ACHN (cell line): ENCODE measurements at regions not wholly inside any gene's neighbourhood (a gene's known extent, or its start where the extent isn't known, plus 50 kb on each side); places are given as distances from the start of the nearest gene placed in this dataset.
"Not testable (repeated sequence)": the region's sequence is repeated elsewhere in the genome, so short reads cannot be mapped to it uniquely, and the experiment has no call there.

Source experiments
- DNase-seq: peaks from one replicate; pipeline ENCODE4 v3.0.0-alpha.2; 2015
- in situ Hi-C: cut with HindIII; loops from 2 replicates; pipeline ENCODE4 v1.10.0; 2017; ENCODE audit warnings: low sequenced_read_pairs, low pct_ligation_motif_present, low pct_unique_long_range_greater_than_20kb

GRCh38 chr6:15915508-15916178 lies 213.2 kb upstream of the MYLIP start:
- no peak for DNase-seq
- in situ Hi-C loops, result no loop called here

DNA sequence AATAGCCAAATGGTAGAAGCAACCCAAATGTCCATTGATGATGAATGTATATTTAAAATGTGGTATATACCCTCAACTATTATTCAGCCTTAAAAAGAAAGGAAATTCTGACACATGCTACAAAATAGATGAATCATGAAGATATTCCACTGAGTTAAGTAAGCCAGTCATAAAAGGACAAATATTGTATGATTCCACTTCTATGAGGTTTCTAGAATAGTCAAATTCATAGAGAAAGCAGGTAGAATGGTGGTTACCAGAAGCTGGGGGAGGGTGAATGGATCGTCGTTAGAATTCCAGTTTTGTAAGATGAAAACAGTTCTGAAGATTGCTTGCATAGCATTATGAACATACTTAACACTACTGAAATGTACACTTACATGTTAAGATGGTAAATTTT lies 214.3 kb upstream of the MYLIP start:
- no peak for DNase-seq
- in situ Hi-C loops, result no loop called here

DNA sequence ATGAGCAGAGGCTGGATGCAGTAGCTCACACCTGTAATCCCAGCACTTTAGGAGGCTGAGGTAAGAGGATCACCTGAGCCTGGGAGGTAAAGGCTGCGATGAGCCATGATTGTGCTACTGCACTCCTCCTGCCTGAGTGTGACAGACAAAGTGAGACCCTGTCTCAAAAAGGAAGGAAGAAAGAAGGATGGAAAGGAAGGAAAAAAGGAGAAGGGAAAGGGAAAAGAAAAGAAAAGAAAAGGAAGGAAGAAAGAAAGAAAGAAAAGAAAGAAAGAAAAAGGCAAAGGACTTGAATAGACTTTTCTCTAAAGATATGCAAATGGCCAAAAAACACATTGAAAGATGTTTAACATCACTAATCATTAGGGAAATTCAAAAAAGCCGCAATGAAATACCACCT lies 215.3 kb upstream of the MYLIP start:
- in situ Hi-C loops, result no loop called here
- no peak for DNase-seq

GRCh38 chr6:15912505-15913400 lies 216.1 kb upstream of the MYLIP start:
- DNase-seq, result no peak
- in situ Hi-C loops, result no loop called here

DNA sequence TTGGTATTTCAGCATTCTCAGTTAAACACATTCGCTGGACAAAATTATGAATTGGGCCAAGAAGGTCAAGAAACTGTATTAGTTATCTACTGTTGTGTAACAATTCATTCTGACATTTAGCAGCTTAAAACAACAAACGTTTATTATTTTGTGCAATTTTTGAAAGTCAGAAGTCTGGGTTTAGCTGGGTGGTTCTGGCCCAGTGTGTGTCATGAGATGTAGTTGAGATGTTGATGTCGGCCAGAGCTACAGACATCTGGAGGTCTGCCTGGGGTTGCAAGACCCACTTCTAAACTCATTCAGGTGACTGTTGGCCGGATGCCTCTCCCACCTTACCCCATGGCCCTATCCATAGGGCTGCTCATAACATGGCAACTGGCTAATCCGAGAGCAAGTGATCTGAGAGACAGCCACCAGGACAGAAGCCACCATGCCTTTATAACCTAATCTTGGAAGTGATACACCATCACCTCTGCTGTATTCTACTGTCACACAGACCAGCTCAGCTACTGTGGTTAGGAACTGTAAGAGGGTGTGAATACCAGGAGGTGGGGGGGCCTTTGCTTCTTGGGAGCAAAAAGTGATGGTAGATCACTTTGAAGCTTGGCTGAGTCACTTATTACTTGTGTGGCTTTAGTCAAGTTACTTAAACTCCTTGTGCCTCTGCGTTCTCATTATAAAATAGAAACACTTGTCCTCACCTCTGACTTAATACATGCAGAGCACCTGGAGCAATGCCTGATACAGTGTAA lies 217.0 kb upstream of the MYLIP start:
- DNase-seq, result no peak
- in situ Hi-C loops, result no loop called here

DNA sequence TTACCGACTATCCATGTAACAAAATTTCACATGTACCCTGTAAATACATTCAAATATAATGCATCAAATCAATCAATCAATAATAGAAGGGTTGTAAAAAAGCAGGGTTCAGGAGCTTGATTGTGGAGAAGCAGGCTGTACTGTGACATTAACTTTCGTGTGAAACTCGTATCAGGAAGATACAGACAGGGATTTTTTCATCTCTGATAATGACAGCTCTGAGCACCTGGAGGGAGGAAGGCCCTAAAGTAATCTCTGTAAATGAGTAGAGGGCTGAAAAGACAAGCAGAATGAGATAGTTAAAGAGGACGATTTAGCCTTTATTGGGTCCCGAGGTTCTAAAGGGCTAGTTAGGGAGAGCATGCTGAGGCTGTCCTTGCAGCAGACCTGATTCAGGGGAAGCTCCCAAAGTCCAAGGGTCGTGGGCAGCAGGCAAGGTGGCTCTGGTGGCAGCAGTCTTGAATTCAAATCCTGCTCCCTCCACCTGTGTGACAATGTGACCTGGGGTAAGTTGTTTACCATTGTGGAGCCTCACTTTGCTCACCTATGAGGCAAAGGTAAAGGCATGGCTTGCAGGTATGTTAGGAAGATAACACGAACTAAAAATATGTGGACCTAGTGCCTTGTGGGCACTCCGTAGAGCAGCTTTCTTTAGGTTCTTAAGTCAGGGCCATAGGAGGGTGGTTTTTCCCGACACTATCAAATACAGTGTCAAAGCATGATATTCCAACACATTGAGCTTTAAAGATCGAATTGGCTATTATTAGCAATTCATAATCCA lies 219.4 kb upstream of the MYLIP start:
- in situ Hi-C loops, result no loop called here
- no peak for DNase-seq

DNA sequence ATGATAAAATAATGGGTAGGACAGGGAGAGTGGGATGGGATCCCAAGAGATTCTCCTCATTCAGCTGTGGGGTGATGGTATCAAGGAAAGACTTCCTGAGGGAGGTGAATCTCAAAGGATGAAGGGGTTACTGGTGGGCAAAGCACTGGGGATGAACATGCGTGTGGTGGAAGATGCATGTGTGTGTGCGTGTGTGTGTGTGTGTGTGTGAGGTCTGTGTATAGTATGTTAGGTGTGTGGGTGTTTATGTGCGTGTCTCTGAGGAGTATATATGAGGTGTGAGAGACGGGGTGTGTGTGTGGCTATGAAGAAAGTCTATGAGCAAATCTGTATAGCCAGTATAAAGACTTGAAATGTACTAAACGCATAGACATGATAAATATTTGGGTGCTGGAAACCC lies 220.0 kb upstream of the MYLIP start:
- no peak for DNase-seq
- in situ Hi-C loops, result no loop called here

- no peak for DNase-seq
- in situ Hi-C loops, result no loop called here
Measured at GRCh38 chr6:15907914-15908518, 220.9 kb upstream of the MYLIP start.

DNA sequence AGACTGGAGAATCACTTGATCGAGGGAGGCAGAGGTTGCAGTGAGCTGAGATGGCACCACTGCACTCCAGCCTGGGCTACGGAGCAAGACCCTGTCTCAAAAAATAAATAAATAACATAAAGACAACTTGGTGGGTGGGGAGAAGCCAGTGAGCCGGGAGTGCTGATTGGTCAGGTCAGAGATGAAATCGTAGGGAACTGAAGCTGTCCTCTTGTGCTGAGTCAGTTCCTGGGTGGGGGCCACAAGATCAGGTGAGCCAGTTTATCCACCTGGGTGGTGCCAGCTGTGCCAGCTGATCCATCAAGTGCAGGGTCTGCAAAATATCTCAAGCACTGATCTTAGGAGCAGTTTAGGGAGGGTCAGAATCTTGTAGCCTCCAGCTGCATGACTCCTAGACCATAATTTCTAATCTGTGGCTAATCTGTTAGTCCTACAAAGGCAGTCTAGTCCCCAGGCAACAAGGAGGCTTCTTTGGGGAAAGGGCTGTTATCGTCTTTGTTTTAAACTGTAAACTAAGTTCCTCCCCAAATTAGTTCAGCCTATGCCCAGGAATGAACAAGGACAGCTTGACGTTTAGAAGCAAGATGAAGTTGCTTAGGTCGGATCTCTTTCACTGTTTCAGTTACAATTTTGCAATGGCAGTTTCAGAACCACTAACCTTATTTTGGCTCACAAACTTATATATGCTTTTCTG lies 221.5 kb upstream of the MYLIP start:
- not testable (repeated sequence) for DNase-seq

DNA sequence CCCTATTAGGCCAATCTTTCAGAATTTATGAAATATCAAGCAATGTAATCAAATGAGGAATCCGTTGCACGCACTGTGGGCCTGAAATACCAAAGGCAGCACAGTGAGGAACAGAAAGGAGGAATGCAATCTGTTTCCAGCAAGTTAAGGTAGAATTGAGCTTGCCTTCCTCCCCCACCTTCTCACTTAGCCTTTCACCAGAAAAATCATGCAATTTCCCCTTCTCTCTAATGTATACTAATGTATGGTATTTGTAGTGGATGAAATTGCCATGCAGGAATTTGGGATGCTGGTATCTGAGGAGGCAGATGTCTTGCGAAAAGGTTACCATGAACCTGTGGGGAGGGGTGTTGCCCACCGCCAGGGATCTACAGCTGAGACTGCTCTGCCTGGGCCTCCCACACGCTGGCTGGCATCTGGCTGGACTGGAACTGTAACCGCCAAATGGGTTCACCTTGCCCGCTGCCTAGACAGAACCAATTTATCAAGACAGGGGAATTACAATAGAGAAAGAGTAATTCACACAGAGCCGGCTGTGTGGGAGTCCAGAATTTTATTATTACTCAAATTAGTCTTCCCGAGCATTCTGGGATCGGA lies 222.4 kb upstream of the MYLIP start:
- DNase-seq, result no peak
- in situ Hi-C loops, result no loop called here

More for the DNA sequence above, 221.5 kb upstream of the MYLIP start:
- in situ Hi-C loops, result not testable (repeated sequence)

DNA sequence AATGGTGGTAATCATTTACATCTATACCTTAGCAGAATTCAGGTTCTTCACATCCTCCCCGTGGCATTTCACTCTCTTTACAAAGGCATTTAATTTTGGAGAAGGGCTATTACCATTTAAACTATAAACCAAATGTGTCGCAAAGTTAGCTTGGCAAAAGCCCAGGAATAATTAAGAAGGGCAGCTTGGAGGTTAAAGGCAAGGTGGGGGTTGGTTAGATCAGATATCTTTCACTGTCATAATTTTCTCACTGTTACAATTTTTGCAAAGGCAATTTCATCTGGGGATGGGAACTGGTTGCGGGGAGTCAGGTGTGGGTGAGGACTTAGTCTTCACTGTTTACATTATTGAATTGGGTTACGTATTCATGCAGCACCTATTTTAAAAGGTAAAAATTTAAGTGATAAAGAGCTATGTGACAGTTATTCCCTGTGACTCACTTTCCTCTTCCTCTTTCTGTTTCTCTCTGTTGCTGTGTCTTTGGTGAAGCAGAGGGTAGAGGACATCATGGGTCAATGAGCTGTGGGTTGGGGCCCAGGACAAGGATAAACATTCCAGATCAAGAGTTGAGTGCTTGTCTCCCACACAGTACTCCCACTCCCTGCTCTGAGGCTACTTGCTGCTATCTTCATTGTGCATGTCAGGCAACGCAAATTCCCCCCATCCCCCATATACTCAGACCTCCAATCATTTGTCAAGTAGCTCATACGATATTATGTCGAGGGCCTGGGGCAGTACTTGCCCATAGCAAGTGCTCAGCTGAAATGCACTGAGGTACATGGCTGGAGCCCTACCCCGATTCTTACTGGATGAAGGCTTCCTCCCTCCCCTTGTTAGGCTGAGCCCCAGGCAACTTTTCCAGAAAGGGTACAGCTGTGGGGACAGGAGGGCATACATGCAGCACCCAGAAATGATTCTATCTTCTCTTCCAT lies 223.1 kb upstream of the MYLIP start:
- no peak for DNase-seq
- in situ Hi-C loops, result no loop called here

DNA sequence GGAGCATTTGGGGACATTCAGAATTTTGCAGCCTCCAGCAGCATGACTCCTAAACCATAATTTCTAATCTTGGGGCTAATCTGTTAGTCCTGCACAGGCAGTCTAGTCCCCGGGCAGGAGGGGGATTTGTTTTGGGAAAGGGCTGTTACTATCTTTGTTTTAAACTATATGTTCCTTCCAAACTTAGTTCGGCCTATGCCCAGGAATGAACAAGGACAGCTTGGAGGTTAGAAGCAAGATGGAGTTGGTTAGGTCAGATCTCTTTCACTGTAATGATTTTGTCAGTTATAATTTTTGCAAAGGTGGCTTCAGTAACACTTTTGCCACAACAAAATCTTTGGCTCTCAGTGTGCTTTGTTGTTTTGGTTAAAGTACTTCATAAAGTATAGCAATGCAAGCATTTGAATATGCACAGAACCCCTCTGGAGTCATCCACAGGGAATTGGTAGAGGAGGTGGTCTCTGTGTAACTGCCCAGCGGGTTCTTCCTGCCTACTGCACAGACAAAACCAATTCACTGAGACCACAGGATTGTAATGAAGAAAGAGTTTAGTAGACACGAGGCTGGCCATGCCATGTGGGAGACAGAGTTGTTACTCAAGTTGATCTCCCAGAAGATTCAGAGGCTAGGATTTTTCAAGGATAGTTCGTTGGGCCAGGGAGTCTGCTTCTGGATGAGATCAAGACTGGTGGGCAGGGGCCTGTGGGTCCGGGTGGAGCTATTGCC lies 224.1 kb upstream of the MYLIP start:
- in situ Hi-C loops, result no loop called here
- no peak for DNase-seq

- DNase-seq, result no peak
- in situ Hi-C loops, result no loop called here
Measured at GRCh38 chr6:15901141-15902115, 227.5 kb upstream of the MYLIP start.

GRCh38 chr6:15898693-15899092 lies 230.2 kb upstream of the MYLIP start:
- DNase-seq, result no peak
- in situ Hi-C loops, result no loop called here
